Breast epithelium (tissue), 4 donors: ENCODE measurements at regions not wholly inside any gene's neighbourhood (a gene's known extent, or its start where the extent isn't known, plus 50 kb on each side); places are given as distances from the start of the nearest gene placed in this dataset.

Source experiments
- DNase-seq, 2 donors: peaks; one replicate each; pipeline ENCODE4 v3.0.0-alpha.2; 2019; ENCODE audit warnings: low spot score in 2 of 2
- H3K27ac ChIP-seq, 2 donors: fragments of 200-600 bp; sonication (generic) in 1 of 2; one replicate each; pipeline ENCODE4 v1.5.1; 2016 to 2019; ENCODE audit warnings: mild to moderate bottlenecking in 1 of 2
- H3K27me3 ChIP-seq, 2 donors: fragments of 200-600 bp; sonication (generic) in 1 of 2; one replicate each; pipeline versions ENCODE4 v1.5.1 to v1.6.0; 2017 to 2019; ENCODE audit warnings: control low read depth in 1 of 2, mild to moderate bottlenecking in 1 of 2
- H3K36me3 ChIP-seq: fragments of 200-600 bp; one replicate; pipeline ENCODE4 v1.5.1; 2019
- H3K4me1 ChIP-seq, 2 donors: fragments of 200-600 bp; sonication (generic); one replicate each; pipeline ENCODE4 v1.5.1; 2016 to 2019; ENCODE audit warnings: control low read depth in 1 of 2
- H3K4me3 ChIP-seq, 3 donors: fragments of 200-600 bp; sonication (generic); 1 replicate in 2 of 3; 2 replicates in 1 of 3; pipeline ENCODE4 v1.5.1; 2016 to 2019; ENCODE audit warnings: mild to moderate bottlenecking in 3 of 3, moderate library complexity in 2 of 3
- H3K9me3 ChIP-seq, 2 donors: fragments of 200-600 bp; sonication (generic) in 1 of 2; one replicate each; pipeline ENCODE4 v1.5.1; 2016 to 2019; ENCODE audit warnings: control low read depth in 1 of 2
- CTCF ChIP-seq, 3 donors: fragments of 450-650 bp; IDR thresholded peaks; one replicate each; pipeline ENCODE4 v1.5.1; 2016 to 2017; ENCODE audit warnings: antibody characterized with exemption in 3 of 3, mild to moderate bottlenecking in 3 of 3, moderate library complexity in 3 of 3
- POLR2A ChIP-seq: fragments of 450-650 bp; IDR thresholded peaks from one replicate; pipeline ENCODE4 v1.6.1; 2016; ENCODE audit warnings: antibody characterized with exemption, mild to moderate bottlenecking, moderate library complexity
- POLR2AphosphoS5 ChIP-seq, 3 donors: sonication (generic); formaldehyde crosslinking; IDR thresholded peaks; one replicate each; pipeline ENCODE4 v1.6.1; 2017; ENCODE audit warnings: antibody characterized with exemption in 3 of 3
- intact Hi-C: fragments of 100-400 bp; cut with DNase I; formaldehyde crosslinking; loops from one replicate; pipeline ENCODE4 v1.15.1; 2023; ENCODE audit warnings: low total_unique reads

- no peak overlapping the region for H3K27ac ChIP-seq
- no peaks in the 10 kb centered on the region for H3K36me3 ChIP-seq
- no peak for DNase-seq
- intact Hi-C loops: no loop called here
- no peaks in the 10 kb centered on the region for H3K27me3 ChIP-seq
- peaks cover 4 to 30% of the 10 kb centered on the region in 2 donors for H3K9me3 ChIP-seq
- no peaks in the 10 kb centered on the region for H3K4me1 ChIP-seq
- TF ChIP-seq CTCF (IDR thresholded peaks at IDR 0.05): no peak
- TF ChIP-seq POLR2A: no peak
- no peak for TF ChIP-seq POLR2AphosphoS5 (IDR thresholded peaks at IDR 0.05)
- H3K4me3 ChIP-seq: no peak overlapping the region
Observed at GRCh38 chr14:101351146-101351545, 210.1 kb upstream of the DIO3 start.

GRCh38 chr14:101351769-101352168 is 209.5 kb upstream of the DIO3 start:
- H3K27ac ChIP-seq: no peak overlapping the region
- peaks cover 4 to 27% of the 10 kb centered on the region in 2 donors for H3K9me3 ChIP-seq
- no peaks in the 10 kb centered on the region for H3K36me3 ChIP-seq
- intact Hi-C loops: no loop called here
- TF ChIP-seq CTCF (IDR thresholded peaks at IDR 0.05) (no peak), POLR2AphosphoS5 (IDR thresholded peaks at IDR 0.05) (no peak), POLR2A (no peak)
- no peak for DNase-seq
- H3K4me3 ChIP-seq: no peak overlapping the region
- no peaks in the 10 kb centered on the region for H3K27me3 ChIP-seq
- H3K4me1 ChIP-seq: no peaks in the 10 kb centered on the region

GRCh38 chr14:101352567-101352966 is 208.7 kb upstream of the DIO3 start:
- H3K27me3 ChIP-seq: no peaks in the 10 kb centered on the region
- TF ChIP-seq CTCF (IDR thresholded peaks at IDR 0.05) (no peak), POLR2AphosphoS5 (IDR thresholded peaks at IDR 0.05) (no peak), POLR2A (no peak)
- no peak overlapping the region for H3K4me3 ChIP-seq
- no peaks in the 10 kb centered on the region for H3K36me3 ChIP-seq
- peaks cover 4 to 29% of the 10 kb centered on the region in 2 donors for H3K9me3 ChIP-seq
- H3K4me1 ChIP-seq: no peaks in the 10 kb centered on the region
- intact Hi-C loops: no loop called here
- DNase-seq: no peak
- no peak overlapping the region for H3K27ac ChIP-seq

- Histone ChIP-seq H3K9me3 (peaks cover 4 to 27% of the 10 kb centered on the region in 2 donors), H3K4me1 (no peaks in the 10 kb centered on the region), H3K27me3 (no peaks in the 10 kb centered on the region), H3K36me3 (no peaks in the 10 kb centered on the region), H3K4me3 (no peak overlapping the region), H3K27ac (no peak overlapping the region)
- intact Hi-C loops: no loop called here
- TF ChIP-seq POLR2AphosphoS5 (IDR thresholded peaks at IDR 0.05) (no peak), POLR2A (no peak), CTCF (IDR thresholded peaks at IDR 0.05) (no peak)
- no peak for DNase-seq
Observed at GRCh38 chr14:101353422-101353821, 207.9 kb upstream of the DIO3 start.

- Histone ChIP-seq H3K4me3 (no peak overlapping the region), H3K27me3 (no peaks in the 10 kb centered on the region), H3K36me3 (no peaks in the 10 kb centered on the region), H3K9me3 (peaks cover 0 to 17% of the 10 kb centered on the region in 2 donors), H3K4me1 (no peaks in the 10 kb centered on the region), H3K27ac (no peak overlapping the region)
- peak in 1 of 2 donors; percentile 16 for DNase-seq
- intact Hi-C loops: no loop called here
- TF ChIP-seq POLR2AphosphoS5 (IDR thresholded peaks at IDR 0.05) (peak in 1 of 3 donors; percentile 36), CTCF (IDR thresholded peaks at IDR 0.05) (no peak), POLR2A (no peak)
Observed at GRCh38 chr14:101354726-101355125, 206.6 kb upstream of the DIO3 start.
